ENCODE measurements at regions not wholly inside any gene's neighbourhood (a gene's known extent, or its start where the extent isn't known, plus 50 kb on each side); places are given as distances from the start of the nearest gene placed in this dataset.

- H2BK20ac ChIP-seq (ENCODE audit: low read length), result no peak overlapping the region
- CTCF ChIA-PET (ENCODE audit: partially characterized antibody), result interaction anchor here (1.6 to 1.9 kb wide), 2 partner anchors 37 to 130 kb away, joined by 3 to 4 read pairs; no protein-coding TSS in a partner anchor
- H3K4ac ChIP-seq (replicated peaks; ENCODE audit: insufficient read length, low read depth, low read length), result no peak overlapping the region
- H4K8ac ChIP-seq (ENCODE audit: extremely low read depth, insufficient read depth, low read length), result no peak overlapping the region
- no peak overlapping the region for H2BK15ac ChIP-seq (ENCODE audit: low read length)
- H2BK12ac ChIP-seq (ENCODE audit: low read depth, low read length), result no peak overlapping the region
- FAIRE-seq, result no peak
- no peak overlapping the region for H4K91ac ChIP-seq (replicated peaks; ENCODE audit: insufficient read length, low read length)
- POLR2A ChIA-PET (ENCODE audit: partially characterized antibody), result no interaction called here
- no peaks in the 10 kb centered on the region for H4K20me1 ChIP-seq (replicated peaks in 1 of 2; ENCODE audit: control insufficient read depth in 1 of 2, insufficient read depth in 2 of 2, low read length in 2 of 2)
- H2AK5ac ChIP-seq (ENCODE audit: low read depth, low read length), result no peak overlapping the region
- WGBS, 2 experiments (ENCODE audit: extremely low coverage in 1 of 2, insufficient coverage in 1 of 2, insufficient read length in 1 of 2, insufficient replicate concordance in 2 of 2, low coverage in 1 of 2, low lambda C conversion rate in 2 of 2, missing lambda C conversion rate in 1 of 2), result 50% methylated on average over 1 of the region's 1 CpG; no CpG with 5 or more reads in 1 of the 2 experiments
- no peaks in the 10 kb centered on the region for H3K27me3 ChIP-seq (replicated peaks in 1 of 4; ENCODE audit: control insufficient read depth in 3 of 4, extremely low read depth in 1 of 4, insufficient read depth in 3 of 4, low read length in 3 of 4)
- H3K79me1 ChIP-seq (ENCODE audit: low read depth, low read length), result no peaks in the 10 kb centered on the region
- DNase-seq (ENCODE audit: low read depth in 1 of 2, low spot score in 2 of 2), result no peak
- peaks cover 0 to 6% of the 10 kb centered on the region in 2 experiments; a peak in 1 of 4 replicates for H3K9me3 ChIP-seq (ENCODE audit: insufficient read depth in 2 of 2, low read depth in 1 of 2, low read length in 1 of 2)
- H2BK120ac ChIP-seq (replicated peaks; ENCODE audit: low read depth, low read length), result no peak overlapping the region
- H4K5ac ChIP-seq (ENCODE audit: insufficient read length, low read depth, low read length), result no peak overlapping the region
- no peak overlapping the region for H3K23ac ChIP-seq (ENCODE audit: insufficient read length)
- H2AFZ ChIP-seq (ENCODE audit: low read length), result no peak overlapping the region
- H3K4me1 ChIP-seq (replicated peaks in 1 of 4; ENCODE audit: control insufficient read depth in 3 of 4, insufficient read depth in 4 of 4, low read length in 3 of 4), result no peaks in the 10 kb centered on the region; a peak in 1 of 7 replicates
- H3K4me2 ChIP-seq (ENCODE audit: insufficient read depth in 1 of 2, low read depth in 2 of 2, low read length in 2 of 2), result no peak overlapping the region
- no peak overlapping the region for H3K27ac ChIP-seq (ENCODE audit: low read depth, low read length)
- no peak overlapping the region for H3K18ac ChIP-seq (ENCODE audit: extremely low read depth, low read length)
- H3K14ac ChIP-seq (ENCODE audit: insufficient read length), result no peak overlapping the region
- no peaks in the 10 kb centered on the region for H3K36me3 ChIP-seq (ENCODE audit: control insufficient read depth in 2 of 4, insufficient read depth in 4 of 4, low read length in 3 of 4)
- no peak overlapping the region for H3K4me3 ChIP-seq (ENCODE audit: extremely low read depth in 1 of 4, insufficient read depth in 2 of 4, low read depth in 3 of 4, low read length in 4 of 4)
- H3K23me2 ChIP-seq (ENCODE audit: low read depth, low read length), result no peaks in the 10 kb centered on the region
- H2BK5ac ChIP-seq (ENCODE audit: low read depth, low read length), result no peak overlapping the region
- no peak overlapping the region for H3K9ac ChIP-seq (replicated peaks in 1 of 4; ENCODE audit: extremely low read depth in 1 of 4, low read depth in 3 of 4, low read length in 3 of 4)
- no peak overlapping the region for H3K56ac ChIP-seq (replicated peaks; ENCODE audit: insufficient read length, low read depth, low read length)
- H3K79me2 ChIP-seq (ENCODE audit: control insufficient read depth in 1 of 2, insufficient read depth in 2 of 2, low read length in 2 of 2), result no peaks in the 10 kb centered on the region
- no peak for TF ChIP-seq CHD1 (IDR thresholded peaks at IDR 0.05; ENCODE audit: low read depth, low read length)
- no peak for TF ChIP-seq JUND (IDR thresholded peaks at IDR 0.05; ENCODE audit: low read length)
- TF ChIP-seq BRCA1 (IDR thresholded peaks at IDR 0.05; ENCODE audit: low read depth, low read length), result no peak
- no peak for TF ChIP-seq USF2 (IDR thresholded peaks at IDR 0.05; ENCODE audit: low read length)
- TF ChIP-seq BACH1 (IDR thresholded peaks at IDR 0.05; ENCODE audit: low read length), result no peak
- no peak for TF ChIP-seq ZNF274 (IDR thresholded peaks at IDR 0.05; ENCODE audit: borderline replicate concordance, extremely low read depth, low read length)
- TF ChIP-seq ATF3 (IDR thresholded peaks at IDR 0.05; ENCODE audit: insufficient read depth, low read depth, low read length), result no peak
- TF ChIP-seq SIN3A (conservative IDR thresholded peaks at IDR 0.05 in 1 of 2, IDR thresholded peaks at IDR 0.05 in 1 of 2; ENCODE audit: low read depth in 1 of 2, low read length in 2 of 2), result no peak
Observed at GRCh38 chr13:109959903-109960302, 173.5 kb upstream of the IRS2 start.

Measured in H1 (cell line).